ENCODE measurements at regions not wholly inside any gene's neighbourhood (a gene's known extent, or its start where the extent isn't known, plus 50 kb on each side); places are given as distances from the start of the nearest gene placed in this dataset.

DNA sequence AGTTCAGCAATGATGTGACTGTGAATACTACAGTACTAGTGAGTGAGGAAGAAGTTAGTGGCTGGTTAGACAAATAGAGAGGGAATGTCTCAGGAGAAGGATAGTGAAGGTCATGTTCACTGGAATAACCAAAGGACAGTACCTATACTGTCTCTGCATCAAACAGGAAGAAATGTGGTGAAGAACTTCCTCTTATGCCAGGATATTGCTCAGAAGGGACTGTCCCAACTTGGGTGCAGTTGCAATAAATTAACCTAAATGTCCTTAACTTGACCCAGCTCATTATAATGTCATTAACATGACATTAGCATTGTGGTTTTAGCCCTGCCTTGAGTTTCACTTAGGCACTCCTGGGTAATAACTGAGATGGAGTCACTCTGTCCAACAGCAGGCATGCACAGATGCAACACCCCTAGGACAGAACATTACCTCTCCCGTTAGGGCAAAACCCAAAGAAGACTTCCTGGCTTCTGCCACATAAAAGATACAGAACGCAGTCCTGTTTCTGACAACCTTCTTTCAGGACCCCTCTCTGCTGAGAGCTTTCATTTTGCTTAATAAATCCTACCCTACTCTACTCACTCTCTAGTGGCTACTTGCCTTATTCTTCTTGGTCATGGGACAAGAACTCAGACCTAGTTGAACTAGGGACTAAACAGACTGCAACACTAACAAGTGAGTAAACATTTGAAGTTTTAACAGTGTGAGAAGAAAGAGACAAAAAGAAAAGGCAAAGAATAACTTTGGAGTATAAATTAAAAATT lies 1591.6 kb upstream of the MIR17HG start:
- DNase-seq: no peak

DNA sequence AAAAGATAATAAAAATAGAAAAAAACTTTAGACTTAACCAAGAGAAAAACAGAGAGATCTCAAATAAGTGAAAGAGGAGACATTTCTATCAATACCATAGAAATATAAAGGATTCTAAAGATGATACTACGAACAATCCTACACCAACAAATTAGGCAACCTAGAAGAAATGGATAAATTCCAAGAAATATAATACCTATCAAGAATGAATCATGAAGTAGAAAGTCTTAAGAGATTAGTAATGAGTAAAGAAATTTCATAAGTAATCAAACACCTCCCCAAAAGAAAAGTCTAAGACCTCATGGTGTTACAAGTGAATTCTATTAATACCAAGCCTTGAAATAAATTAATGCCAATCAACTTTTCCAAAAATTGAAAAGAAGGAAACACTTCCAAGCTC lies 1584.5 kb upstream of the MIR17HG start:
- DNase-seq: no peak

DNA sequence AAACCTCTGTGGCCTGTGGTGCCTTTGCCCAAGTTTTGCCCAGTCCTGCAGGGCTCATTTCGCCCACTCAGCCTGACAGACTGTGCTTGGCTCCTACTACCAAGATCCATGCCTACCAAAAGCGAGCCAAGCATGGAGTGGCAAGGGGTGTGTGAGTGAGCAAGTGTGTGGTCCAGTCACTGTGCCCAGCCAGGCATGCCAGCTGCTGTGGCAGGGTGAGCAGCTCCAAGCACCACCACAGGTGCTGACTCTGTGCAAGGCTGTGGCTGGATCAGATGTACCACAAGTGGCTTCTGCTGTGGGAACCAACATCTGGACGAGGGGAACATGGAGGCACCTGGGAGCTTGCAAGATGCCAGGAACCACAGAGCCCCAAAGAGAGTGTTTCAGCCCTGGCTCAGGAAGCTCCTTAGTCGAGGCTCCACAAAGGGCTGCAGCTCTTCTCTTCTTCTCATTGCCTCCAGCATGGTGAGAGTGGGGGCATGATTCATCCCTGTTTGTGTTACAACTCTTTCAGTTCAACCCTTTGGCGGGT lies 1564.2 kb upstream of the MIR17HG start:
- no peak for DNase-seq

DNA sequence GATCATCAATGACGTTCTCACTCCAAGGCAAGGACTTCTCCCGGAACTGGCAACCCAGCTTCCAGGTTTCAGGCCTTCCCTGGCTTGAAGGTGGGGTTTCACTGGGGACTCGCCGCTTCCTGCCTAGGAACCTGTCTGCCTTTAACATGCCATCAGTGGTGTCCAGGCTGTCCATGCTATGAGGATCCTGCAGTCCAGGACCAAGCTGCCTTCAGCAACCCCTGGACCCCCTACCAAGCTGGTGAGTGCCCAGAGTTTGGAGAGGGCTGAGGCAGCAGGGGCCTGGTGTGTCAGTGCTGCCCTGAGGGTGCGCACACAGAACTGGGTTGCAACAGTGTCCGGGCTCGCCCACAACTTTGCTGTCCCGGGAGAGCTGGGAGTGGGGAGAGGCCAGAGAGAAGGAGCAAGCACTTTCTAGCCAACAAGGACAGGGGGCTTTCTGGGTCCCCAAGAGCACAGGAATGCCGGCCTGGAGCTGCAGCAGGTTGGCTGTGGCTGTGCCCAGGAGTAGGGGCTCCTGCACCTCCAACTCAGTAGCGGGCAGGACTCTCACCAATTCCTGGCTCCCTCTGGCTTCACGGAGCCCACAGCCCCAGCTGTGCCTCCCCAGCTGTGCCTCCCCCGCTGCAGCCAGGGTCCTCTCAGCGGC lies 1563.2 kb upstream of the MIR17HG start:
- DNase-seq: no peak

DNA sequence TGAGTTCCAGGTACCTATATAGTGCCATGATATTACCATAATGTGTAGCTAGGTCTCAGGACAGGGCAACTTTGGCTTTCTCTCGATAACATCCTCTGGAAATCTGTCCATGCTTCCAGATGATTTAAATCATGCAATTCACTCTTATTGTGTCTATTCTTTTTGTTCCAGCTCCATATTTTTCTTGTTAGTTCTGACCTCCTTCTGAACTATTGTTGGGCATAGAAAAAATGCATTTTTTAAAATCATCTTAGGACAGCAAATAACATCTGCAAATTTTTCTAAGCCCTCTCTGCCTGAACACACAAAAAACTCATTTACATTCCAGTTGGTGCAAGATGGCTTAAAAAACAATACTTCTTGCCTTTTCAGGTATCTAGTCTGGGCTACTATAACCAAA lies 1561.0 kb upstream of the MIR17HG start:
- no peak for DNase-seq

DNA sequence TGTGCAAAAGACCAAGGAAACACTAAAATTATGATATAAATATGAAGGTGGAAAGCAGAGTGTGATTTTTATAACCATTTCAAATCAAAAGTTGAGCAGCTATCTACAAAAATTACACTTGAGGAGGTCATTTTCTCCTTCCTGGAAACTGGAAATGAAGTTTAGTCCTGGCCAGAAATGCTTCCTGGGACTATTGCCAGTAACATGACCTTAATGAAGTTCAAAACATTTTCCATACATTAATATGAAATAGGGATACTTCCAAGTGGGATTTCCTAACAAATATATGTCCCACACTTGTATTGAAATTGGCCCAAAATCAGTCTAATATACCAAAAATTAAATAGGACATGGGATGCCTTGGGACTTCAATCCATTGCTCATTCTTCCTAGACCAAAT lies 1556.8 kb upstream of the MIR17HG start:
- DNase-seq: no peak

DNA sequence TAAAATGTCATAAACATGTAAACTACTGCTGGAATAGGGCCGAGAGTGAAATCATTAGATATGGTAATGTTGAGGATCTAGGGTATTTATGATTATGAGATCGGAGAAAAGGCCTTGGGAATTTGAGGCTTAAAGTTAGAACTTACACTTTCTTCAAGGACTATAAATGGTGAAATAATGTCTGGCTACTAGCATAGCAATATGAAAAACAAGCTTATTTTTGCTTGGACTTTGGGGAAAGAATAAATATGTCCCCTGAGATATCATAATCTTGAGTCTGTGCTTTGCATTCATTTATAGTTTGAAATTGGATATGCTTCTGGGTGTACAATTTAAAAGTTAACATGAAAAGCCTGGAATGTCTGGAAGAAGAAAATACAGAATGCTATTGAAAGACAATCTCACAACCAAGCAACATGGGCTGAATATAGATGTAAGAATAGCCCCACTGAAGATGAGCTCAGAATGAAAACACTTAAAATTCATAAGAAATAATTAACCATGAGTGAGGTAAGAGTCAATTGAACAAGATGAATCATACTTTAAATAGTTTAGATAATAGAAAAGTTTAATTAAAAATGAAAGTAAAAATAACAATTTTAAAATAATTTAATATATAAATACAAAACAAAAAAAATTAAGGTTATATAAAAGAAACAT lies 1555.4 kb upstream of the MIR17HG start:
- no peak for DNase-seq

DNA sequence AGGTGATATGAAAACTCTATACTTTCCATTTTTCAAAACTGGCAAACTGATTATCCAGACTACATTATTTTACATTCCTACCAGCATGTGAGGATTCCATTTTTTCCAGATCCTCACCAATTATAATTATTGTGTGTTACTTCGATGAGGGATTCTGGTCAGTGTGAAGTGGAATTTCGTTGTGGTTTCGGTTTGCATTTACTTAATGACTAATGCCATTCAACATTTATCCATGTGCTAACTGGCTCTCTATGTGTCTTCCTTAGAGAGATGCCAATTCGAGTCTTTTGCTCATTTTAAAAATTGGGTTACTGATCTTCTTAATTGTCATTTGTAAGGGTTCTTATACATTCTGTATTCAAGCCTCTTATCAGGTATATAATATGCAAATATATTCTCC lies 1551.3 kb upstream of the MIR17HG start:
- no peak for DNase-seq

DNA sequence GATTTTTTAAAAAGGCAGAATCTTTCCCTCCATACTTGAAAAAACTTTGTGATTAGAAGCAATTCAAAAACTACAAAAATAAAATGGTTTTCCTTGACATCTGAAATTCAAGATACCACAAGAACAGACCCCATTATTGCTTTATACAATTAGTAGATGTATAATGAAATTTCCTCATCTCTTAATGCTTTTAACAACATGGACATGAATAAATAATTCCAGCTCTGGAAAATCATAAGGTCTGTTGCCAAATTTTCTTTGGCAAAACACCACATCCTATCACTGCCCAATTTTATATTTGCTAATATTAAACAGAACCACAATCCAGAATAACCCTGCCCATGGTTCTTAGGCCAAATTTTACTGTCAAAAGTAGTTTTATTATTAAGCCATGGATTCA lies 1543.6 kb upstream of the MIR17HG start:
- DNase-seq: no peak

DNA sequence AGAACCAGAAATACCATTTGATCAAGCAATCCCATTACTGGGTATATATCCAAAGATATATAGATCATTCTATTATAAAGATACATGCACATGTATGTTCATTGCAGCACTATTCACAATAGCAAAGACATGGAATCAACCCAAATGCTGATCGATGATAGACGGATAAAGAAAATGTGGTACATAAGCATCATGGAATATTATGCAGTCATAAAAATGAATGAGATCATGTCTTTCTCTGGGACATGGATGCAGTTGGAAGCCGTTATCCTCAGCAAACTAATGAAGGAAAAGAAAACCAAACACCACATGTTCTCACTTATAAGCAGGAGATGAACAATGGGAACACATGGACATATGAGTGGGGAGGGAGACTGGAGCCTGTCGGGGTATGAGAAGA lies 1540.9 kb upstream of the MIR17HG start:
- DNase-seq: no peak

DNA sequence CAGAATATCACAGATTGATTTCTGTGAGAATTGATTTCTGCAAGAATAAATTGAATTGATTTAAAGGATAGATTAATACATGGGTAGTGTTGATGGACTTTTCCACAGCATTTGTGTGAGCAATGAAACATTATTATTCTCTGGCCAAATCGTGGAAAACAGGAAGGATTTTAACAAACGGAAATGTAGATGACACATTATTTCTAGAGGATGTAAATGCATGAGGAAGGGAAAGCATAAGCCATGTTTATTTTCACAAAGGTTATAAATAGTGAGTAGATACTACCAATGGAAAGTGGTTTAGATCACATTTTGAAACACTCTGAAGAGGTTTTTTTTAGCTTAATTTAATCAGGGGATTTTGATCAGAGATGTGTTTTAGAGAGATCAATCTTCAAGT lies 1534.6 kb upstream of the MIR17HG start:
- no peak for DNase-seq

DNA sequence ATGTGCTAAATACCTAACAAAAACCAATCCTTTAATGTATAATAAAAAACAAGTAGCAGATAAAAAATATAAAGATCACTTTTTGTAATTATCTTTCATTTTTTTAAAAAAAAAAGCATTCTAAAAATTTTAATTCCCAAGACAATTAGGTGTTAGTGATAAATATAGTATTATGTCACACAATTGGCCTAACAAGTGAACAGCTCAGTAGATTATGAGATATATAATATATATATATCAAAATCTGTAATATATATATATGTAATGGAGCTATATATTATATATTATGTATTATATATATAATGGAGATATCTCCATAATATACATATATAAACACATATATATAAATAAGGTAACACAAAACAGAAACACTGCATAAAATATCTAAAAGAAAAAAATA lies 1531.1 kb upstream of the MIR17HG start:
- no peak for DNase-seq

DNA sequence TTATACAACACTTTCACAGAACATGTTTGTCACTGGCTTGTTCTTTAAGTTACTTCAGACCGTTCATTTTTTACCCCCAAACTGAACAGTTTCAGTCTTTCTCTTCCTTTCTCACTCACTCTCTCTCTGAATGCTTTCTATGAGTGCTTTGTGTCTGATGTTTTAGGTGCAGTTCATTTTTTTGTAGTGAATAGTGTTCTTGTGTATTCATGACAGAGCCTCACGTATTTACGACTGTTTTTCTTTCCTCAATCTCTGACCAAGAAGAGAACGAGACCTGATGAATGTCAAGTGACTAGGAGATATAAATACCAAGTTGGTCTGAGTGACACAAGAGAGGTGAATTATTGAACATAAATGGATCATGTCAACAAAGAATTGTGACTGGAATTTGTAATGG lies 1525.0 kb upstream of the MIR17HG start:
- DNase-seq: no peak

DNA sequence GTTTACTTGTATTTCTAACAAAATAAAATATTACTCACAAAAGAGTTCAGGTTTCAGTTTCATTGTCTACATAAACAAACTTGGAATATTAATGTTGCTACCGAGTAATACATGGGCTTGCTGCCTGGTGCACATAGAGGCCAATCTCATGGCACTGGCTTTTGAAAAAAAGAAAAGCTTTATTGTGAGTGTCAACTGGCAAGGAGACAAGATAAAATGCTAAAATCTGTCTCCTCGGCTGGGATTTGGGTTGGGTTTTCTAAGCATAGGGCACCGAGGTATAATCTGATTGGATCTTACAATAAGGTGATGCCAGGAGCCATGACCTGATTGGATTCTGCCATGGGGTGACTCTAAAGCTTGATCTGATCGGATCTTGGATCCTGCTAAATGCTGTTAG lies 1519.9 kb upstream of the MIR17HG start:
- no peak for DNase-seq

DNA sequence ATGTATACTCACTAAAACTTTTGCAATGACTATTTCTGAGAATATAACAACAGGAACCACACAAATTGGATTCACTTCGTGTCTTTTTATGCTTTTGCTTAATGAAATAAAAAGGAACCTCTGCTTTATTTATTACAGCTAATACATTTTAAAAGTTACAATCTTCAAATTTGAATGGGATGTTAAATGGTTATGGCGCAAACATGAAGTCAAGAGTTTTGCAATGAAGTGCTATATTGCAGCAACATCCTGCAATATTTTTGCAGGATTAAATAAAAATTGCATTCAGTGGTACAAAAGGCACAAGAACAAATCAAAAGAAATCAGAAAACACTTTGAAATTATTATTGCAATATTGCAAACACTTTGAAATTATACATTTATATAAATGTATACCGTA lies 1519.0 kb upstream of the MIR17HG start:
- DNase-seq: no peak

DNA sequence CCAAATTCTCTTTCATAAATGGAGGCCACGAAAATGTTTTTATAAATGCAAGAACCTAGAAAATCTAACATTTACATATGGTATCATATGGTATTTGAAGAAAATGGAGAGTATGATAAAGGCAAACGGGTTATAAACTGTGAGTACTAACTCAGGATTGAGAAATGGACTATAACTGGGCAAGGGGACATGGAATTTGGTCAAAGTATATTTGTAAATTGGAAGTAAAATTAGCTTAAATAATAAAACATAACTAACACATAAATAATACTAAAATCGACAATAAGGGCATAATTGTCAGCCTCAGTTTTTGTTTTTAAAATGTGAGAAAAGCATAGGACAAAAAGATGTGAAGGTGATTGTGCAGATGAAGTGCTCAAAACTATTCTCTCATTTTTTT lies 1516.3 kb upstream of the MIR17HG start:
- DNase-seq: no peak

DNA sequence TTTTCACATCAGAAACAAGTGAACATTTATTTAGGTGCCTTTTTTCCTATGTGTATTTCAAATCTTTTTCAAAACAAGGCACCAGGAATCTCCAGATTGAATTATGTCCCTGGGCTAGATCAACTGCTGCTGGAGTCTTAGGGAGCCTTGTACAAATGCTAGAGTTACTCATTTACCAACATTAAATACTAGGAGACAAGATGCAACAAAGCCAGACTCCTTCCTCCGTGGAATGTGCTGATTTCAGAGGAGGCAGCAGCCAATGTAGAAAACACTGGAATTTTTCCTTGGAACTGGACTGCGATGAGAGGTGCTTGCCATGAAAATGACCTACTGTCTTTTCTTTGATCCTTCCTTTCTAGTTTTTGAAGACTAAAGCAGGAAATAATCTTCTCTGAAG lies 1514.7 kb upstream of the MIR17HG start:
- no peak for DNase-seq

DNA sequence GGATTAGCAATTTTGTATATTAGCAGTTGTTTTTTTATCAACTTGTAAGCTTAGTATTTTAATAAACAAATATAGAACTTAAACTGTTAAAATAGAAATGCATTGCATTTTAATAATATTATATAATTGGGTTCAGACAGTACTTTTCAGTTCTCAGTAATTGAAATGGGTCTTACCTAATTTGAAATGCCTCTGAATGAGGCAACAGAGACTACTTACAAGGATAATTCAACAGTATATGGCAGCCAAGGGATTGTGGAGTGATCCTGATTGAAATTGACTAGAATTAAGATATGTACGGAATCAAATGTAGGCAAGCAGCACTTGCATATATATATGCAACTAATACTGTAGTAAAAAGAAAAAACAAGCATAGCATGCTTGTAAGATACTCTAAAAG lies 1503.9 kb upstream of the MIR17HG start:
- no peak for DNase-seq

DNA sequence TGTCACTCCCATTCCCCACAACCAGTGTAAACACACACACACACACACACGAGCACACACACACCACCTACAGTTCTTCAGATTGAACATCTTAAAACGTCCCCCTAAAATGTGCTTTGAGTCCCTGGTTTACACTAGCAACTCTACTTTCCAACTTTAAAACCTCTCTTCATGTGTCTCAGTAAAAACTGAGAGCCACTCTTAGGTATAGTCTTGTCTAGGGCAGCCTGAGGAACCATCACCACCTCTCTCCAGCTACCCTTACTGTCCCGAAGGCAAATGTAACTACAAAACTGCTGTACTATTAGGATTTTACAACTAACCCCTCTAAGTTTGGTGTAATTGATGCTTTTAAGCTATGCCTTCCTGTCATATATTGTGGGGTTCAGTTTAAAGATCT lies 1501.6 kb upstream of the MIR17HG start:
- no peak for DNase-seq

DNA sequence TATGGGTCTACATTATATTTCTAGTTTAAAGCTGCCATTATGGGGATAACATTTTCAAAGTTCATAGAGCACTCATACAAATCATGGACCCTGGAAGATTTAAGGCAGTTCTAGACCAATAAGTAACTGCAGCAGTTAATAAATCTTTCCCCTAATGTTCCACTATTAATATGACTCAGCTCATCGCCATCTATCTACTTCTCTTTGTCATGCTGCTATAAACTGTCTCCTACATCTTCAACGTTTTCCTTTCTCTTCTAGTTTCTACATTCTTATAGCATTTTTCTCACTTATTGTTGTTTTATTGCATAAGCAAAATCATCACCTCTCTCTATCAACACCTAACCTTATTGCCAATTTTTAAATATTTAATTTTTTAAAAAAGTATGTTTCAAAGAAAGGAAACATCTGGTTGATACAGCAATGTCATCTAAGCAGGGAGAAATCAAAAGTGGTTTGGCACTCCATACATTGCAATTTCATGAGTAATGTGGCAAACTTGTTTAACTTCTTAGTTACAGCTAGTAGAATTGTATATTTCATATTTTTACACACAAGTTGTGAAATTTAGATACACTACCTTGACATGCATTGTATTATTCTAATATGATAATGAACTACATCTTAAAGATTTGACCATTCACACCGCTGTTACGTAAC lies 1500.4 kb upstream of the MIR17HG start:
- no peak for DNase-seq

DNA sequence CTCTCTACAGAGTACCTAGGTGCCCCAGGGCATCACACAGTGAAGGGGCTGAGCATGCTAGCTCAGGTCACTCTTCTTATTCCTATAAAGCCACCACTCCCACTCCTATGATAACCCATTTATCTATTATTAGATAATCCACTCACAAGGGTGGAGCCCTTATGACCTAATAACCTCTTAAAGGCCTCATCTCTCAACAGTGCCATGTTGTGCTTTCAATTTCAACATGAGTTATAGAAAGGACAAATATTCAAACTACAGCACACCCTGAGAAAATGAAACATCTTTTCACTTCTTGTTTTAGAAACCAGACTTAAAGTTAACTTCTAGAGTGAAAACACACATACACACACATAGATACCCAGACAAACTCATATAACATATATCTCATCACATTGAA lies 1494.9 kb upstream of the MIR17HG start:
- no peak for DNase-seq

DNA sequence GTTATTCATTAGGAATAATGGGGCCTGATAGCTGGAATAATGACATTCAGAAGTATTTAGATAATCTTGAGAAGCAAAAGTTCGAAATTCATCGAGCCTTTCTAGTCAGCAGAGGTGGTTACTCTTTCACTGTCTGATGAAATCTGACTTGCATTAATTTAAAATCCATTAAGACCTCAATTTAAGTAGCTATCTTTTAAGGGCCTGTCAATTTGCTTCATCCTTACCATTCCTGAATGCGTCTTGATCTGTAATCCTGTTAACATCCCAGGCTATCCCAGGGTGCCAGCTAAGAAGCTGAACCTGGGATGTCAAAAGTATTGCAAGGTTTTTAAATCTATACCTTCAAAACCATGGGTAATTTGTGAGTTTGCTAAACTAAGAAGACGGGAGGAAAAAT lies 1491.0 kb upstream of the MIR17HG start:
- DNase-seq: no peak

DNA sequence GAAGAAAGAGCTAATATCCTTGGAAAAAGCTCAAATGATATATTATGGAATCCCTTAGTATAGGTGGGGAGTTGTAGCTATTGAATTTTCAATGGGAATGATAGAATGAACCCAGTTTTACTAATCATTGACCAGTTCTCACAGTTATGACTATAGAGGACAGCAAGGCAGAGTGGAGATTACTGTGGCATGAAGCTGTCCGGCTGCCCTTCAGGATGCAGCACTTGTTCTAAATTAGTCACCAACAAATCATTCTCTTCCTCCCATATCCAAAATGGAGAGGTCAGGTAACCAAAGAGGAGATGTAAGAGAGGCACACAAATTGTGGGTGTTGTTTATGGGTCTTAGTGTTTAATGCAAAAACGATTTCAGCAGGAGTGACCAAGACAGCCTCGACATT lies 1490.0 kb upstream of the MIR17HG start:
- no peak for DNase-seq
